ENCODE measurements at regions not wholly inside any gene's neighbourhood (a gene's known extent, or its start where the extent isn't known, plus 50 kb on each side); places are given as distances from the start of the nearest gene placed in this dataset.
"Not testable (repeated sequence)": the region's sequence is repeated elsewhere in the genome, so short reads cannot be mapped to it uniquely, and the experiment has no call there.

GRCh38 chr6:56814308-56814707, 140.6 kb upstream of the BEND6 start:
- Histone ChIP-seq H3K27me3 (ENCODE audit: control insufficient read depth in 2 of 2, insufficient read depth in 2 of 2, low read length in 2 of 2) (no peaks in the 10 kb centered on the region), H3K36me3 (ENCODE audit: control insufficient read depth in 2 of 2, insufficient read depth in 2 of 2, low read length in 2 of 2) (no peaks in the 10 kb centered on the region), H3K4me1 (ENCODE audit: control insufficient read depth in 2 of 2, insufficient read depth in 2 of 2, low read length in 2 of 2) (no peaks in the 10 kb centered on the region), H3K4me3 (ENCODE audit: low read length in 2 of 2) (no peak overlapping the region), H3K27ac (ENCODE audit: low read depth in 2 of 2, low read length in 2 of 2) (no peak overlapping the region), H3K9me3 (ENCODE audit: control insufficient read depth in 2 of 2, low read length in 2 of 2) (no peaks in the 10 kb centered on the region), H3K9ac (ENCODE audit: low read depth in 1 of 2, low read length in 2 of 2) (no peak overlapping the region)

DNA sequence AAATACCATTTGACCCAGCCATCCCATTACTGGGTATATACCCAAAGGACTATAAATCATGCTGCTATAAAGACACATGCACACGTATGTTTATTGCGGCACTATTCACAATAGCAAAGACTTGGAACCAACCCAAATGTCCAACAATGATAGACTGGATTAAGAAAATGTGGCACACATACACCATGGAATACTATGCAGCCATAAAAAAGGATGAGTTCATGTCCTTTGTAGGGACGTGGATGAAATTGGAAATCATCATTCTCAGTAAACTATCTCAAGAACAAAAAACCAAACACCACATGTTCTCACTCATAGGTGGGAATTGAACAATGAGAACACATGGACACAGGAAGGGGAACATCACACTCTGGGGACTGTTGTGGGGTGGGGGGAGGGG, 142.1 kb upstream of the BEND6 start:
- H3K9me3 ChIP-seq (ENCODE audit: control insufficient read depth in 2 of 2, low read length in 2 of 2); H3K27me3 ChIP-seq (ENCODE audit: control insufficient read depth in 2 of 2, insufficient read depth in 2 of 2, low read length in 2 of 2); H3K4me1 ChIP-seq (ENCODE audit: control insufficient read depth in 2 of 2, insufficient read depth in 2 of 2, low read length in 2 of 2); H3K36me3 ChIP-seq (ENCODE audit: control insufficient read depth in 2 of 2, insufficient read depth in 2 of 2, low read length in 2 of 2); H3K27ac ChIP-seq (ENCODE audit: low read depth in 2 of 2, low read length in 2 of 2); H3K9ac ChIP-seq (ENCODE audit: low read depth in 1 of 2, low read length in 2 of 2); H3K4me3 ChIP-seq (ENCODE audit: low read length in 2 of 2): not testable (repeated sequence)

DNA sequence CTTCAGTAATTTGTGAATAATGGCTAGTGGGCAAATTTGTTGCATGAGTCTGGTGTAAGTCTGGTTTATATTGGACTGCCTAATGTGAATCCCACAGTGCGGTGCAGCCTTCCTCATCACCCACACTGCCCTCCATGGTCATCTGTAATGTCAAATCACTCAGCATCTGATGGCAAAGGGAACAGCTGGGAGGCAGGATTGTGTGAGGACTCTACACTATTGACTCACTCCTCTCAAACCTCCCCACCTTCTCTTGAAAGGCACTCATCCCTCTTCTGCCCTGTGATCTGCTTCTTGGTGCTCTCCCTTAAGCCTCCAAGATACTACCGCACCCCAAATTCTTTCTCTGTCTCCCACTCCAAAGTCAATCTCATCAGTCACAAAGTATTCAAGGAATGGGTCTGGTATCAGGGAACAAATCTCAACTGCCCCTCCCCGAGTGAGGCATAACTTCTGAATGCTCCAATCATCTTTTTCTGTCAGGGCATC, 146.0 kb upstream of the BEND6 start:
- Histone ChIP-seq H3K36me3 (ENCODE audit: control insufficient read depth in 2 of 2, insufficient read depth in 2 of 2, low read length in 2 of 2) (no peaks in the 10 kb centered on the region), H3K27me3 (ENCODE audit: control insufficient read depth in 2 of 2, insufficient read depth in 2 of 2, low read length in 2 of 2) (no peaks in the 10 kb centered on the region), H3K4me3 (ENCODE audit: low read length in 2 of 2) (no peak overlapping the region), H3K9me3 (ENCODE audit: control insufficient read depth in 2 of 2, low read length in 2 of 2) (no peaks in the 10 kb centered on the region), H3K27ac (ENCODE audit: low read depth in 2 of 2, low read length in 2 of 2) (no peak overlapping the region), H3K4me1 (ENCODE audit: control insufficient read depth in 2 of 2, insufficient read depth in 2 of 2, low read length in 2 of 2) (no peaks in the 10 kb centered on the region), H3K9ac (ENCODE audit: low read depth in 1 of 2, low read length in 2 of 2) (no peak overlapping the region)

- Histone ChIP-seq H3K9me3 (ENCODE audit: control insufficient read depth in 2 of 2, low read length in 2 of 2) (no peaks in the 10 kb centered on the region), H3K27ac (ENCODE audit: low read depth in 2 of 2, low read length in 2 of 2) (no peak overlapping the region), H3K9ac (ENCODE audit: low read depth in 1 of 2, low read length in 2 of 2) (no peak overlapping the region), H3K4me3 (ENCODE audit: low read length in 2 of 2) (no peak overlapping the region), H3K36me3 (ENCODE audit: control insufficient read depth in 2 of 2, insufficient read depth in 2 of 2, low read length in 2 of 2) (no peaks in the 10 kb centered on the region), H3K27me3 (ENCODE audit: control insufficient read depth in 2 of 2, insufficient read depth in 2 of 2, low read length in 2 of 2) (no peaks in the 10 kb centered on the region), H3K4me1 (ENCODE audit: control insufficient read depth in 2 of 2, insufficient read depth in 2 of 2, low read length in 2 of 2) (no peaks in the 10 kb centered on the region)
Measured at GRCh38 chr6:56807989-56808337, 146.9 kb upstream of the BEND6 start.

DNA sequence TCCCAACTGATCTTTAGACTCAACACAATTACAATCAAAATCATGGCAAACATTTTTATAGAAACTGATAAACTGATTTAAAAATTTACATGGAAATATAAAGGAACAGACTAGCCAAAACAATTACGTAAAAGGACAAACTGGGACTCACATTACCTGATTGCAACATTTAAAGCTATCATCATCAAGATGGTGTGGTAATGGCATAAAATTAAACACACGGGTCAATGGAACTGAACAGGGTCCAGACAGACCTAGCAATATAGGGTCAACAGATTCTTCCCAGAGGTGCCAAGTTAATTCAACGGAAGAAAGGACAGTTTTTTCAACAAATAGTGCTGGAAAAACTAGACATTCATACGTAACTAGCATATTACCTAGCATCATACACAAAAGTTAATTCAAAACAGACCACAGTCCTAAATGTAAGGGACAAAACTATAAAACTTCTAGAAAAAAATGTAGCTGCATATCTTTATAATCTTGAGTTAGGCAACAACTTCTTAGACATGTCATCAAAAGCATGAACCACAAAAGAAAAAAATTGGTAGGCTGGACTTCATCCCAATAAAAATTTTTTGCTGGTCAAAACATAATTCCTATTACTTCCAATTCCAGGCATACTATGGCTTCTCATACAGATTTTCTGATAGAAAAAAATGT, 147.4 kb upstream of the BEND6 start:
- Histone ChIP-seq H3K36me3 (ENCODE audit: control insufficient read depth in 2 of 2, insufficient read depth in 2 of 2, low read length in 2 of 2) (no peaks in the 10 kb centered on the region), H3K27ac (ENCODE audit: low read depth in 2 of 2, low read length in 2 of 2) (no peak overlapping the region), H3K27me3 (ENCODE audit: control insufficient read depth in 2 of 2, insufficient read depth in 2 of 2, low read length in 2 of 2) (no peaks in the 10 kb centered on the region), H3K4me3 (ENCODE audit: low read length in 2 of 2) (no peak overlapping the region), H3K9ac (ENCODE audit: low read depth in 1 of 2, low read length in 2 of 2) (no peak overlapping the region), H3K4me1 (ENCODE audit: control insufficient read depth in 2 of 2, insufficient read depth in 2 of 2, low read length in 2 of 2) (no peaks in the 10 kb centered on the region), H3K9me3 (ENCODE audit: control insufficient read depth in 2 of 2, low read length in 2 of 2) (no peaks in the 10 kb centered on the region)

GRCh38 chr6:56806368-56806767, 148.5 kb upstream of the BEND6 start:
- Histone ChIP-seq H3K4me3 (ENCODE audit: low read length in 2 of 2) (no peak overlapping the region), H3K9me3 (ENCODE audit: control insufficient read depth in 2 of 2, low read length in 2 of 2) (no peaks in the 10 kb centered on the region), H3K27ac (ENCODE audit: low read depth in 2 of 2, low read length in 2 of 2) (no peak overlapping the region), H3K4me1 (ENCODE audit: control insufficient read depth in 2 of 2, insufficient read depth in 2 of 2, low read length in 2 of 2) (no peaks in the 10 kb centered on the region), H3K27me3 (ENCODE audit: control insufficient read depth in 2 of 2, insufficient read depth in 2 of 2, low read length in 2 of 2) (no peaks in the 10 kb centered on the region), H3K9ac (ENCODE audit: low read depth in 1 of 2, low read length in 2 of 2) (no peak overlapping the region), H3K36me3 (ENCODE audit: control insufficient read depth in 2 of 2, insufficient read depth in 2 of 2, low read length in 2 of 2) (no peaks in the 10 kb centered on the region)

- Histone ChIP-seq H3K9ac (ENCODE audit: low read depth in 1 of 2, low read length in 2 of 2) (no peak overlapping the region), H3K27ac (ENCODE audit: low read depth in 2 of 2, low read length in 2 of 2) (no peak overlapping the region), H3K4me3 (ENCODE audit: low read length in 2 of 2) (no peak overlapping the region)
Measured at GRCh38 chr6:56804996-56805395, 149.9 kb upstream of the BEND6 start.

GRCh38 chr6:56803594-56803993, 151.3 kb upstream of the BEND6 start:
- Histone ChIP-seq H3K4me3 (ENCODE audit: low read length in 2 of 2) (no peak overlapping the region), H3K9me3 (ENCODE audit: control insufficient read depth in 2 of 2, low read length in 2 of 2) (no peaks in the 10 kb centered on the region), H3K27ac (ENCODE audit: low read depth in 2 of 2, low read length in 2 of 2) (no peak overlapping the region), H3K36me3 (ENCODE audit: control insufficient read depth in 2 of 2, insufficient read depth in 2 of 2, low read length in 2 of 2) (no peaks in the 10 kb centered on the region), H3K4me1 (ENCODE audit: control insufficient read depth in 2 of 2, insufficient read depth in 2 of 2, low read length in 2 of 2) (no peaks in the 10 kb centered on the region), H3K27me3 (ENCODE audit: control insufficient read depth in 2 of 2, insufficient read depth in 2 of 2, low read length in 2 of 2) (no peaks in the 10 kb centered on the region), H3K9ac (ENCODE audit: low read depth in 1 of 2, low read length in 2 of 2) (no peak overlapping the region)

More at GRCh38 chr6:56804996-56805395, 149.9 kb upstream of the BEND6 start:
- Histone ChIP-seq H3K27me3 (ENCODE audit: control insufficient read depth in 2 of 2, insufficient read depth in 2 of 2, low read length in 2 of 2) (no peaks in the 10 kb centered on the region), H3K4me1 (ENCODE audit: control insufficient read depth in 2 of 2, insufficient read depth in 2 of 2, low read length in 2 of 2) (no peaks in the 10 kb centered on the region), H3K9me3 (ENCODE audit: control insufficient read depth in 2 of 2, low read length in 2 of 2) (no peaks in the 10 kb centered on the region), H3K36me3 (ENCODE audit: control insufficient read depth in 2 of 2, insufficient read depth in 2 of 2, low read length in 2 of 2) (no peaks in the 10 kb centered on the region)

- H3K9ac ChIP-seq (ENCODE audit: low read depth in 1 of 2, low read length in 2 of 2): no peak overlapping the region
- no peaks in the 10 kb centered on the region for H3K9me3 ChIP-seq (ENCODE audit: control insufficient read depth in 2 of 2, low read length in 2 of 2)
- H3K36me3 ChIP-seq (ENCODE audit: control insufficient read depth in 2 of 2, insufficient read depth in 2 of 2, low read length in 2 of 2): no peaks in the 10 kb centered on the region
- no peak overlapping the region for H3K4me3 ChIP-seq (ENCODE audit: low read length in 2 of 2)
- no peaks in the 10 kb centered on the region for H3K4me1 ChIP-seq (ENCODE audit: control insufficient read depth in 2 of 2, insufficient read depth in 2 of 2, low read length in 2 of 2)
- H3K27ac ChIP-seq (ENCODE audit: low read depth in 2 of 2, low read length in 2 of 2): no peak overlapping the region
- no peaks in the 10 kb centered on the region for H3K27me3 ChIP-seq (ENCODE audit: control insufficient read depth in 2 of 2, insufficient read depth in 2 of 2, low read length in 2 of 2)
Measured at GRCh38 chr6:56802584-56802983, 152.3 kb upstream of the BEND6 start.

GRCh38 chr6:56799989-56800388, 154.9 kb upstream of the BEND6 start:
- Histone ChIP-seq H3K9ac (ENCODE audit: low read depth in 1 of 2, low read length in 2 of 2) (no peak overlapping the region), H3K36me3 (ENCODE audit: control insufficient read depth in 2 of 2, insufficient read depth in 2 of 2, low read length in 2 of 2) (no peaks in the 10 kb centered on the region), H3K27ac (ENCODE audit: low read depth in 2 of 2, low read length in 2 of 2) (no peak overlapping the region), H3K4me3 (ENCODE audit: low read length in 2 of 2) (no peak overlapping the region), H3K4me1 (ENCODE audit: control insufficient read depth in 2 of 2, insufficient read depth in 2 of 2, low read length in 2 of 2) (peaks cover 0 to 3% of the 10 kb centered on the region in 2 donors), H3K9me3 (ENCODE audit: control insufficient read depth in 2 of 2, low read length in 2 of 2) (no peaks in the 10 kb centered on the region), H3K27me3 (ENCODE audit: control insufficient read depth in 2 of 2, insufficient read depth in 2 of 2, low read length in 2 of 2) (no peaks in the 10 kb centered on the region)

- Histone ChIP-seq H3K9me3 (ENCODE audit: control insufficient read depth in 2 of 2, low read length in 2 of 2) (no peaks in the 10 kb centered on the region), H3K4me1 (ENCODE audit: control insufficient read depth in 2 of 2, insufficient read depth in 2 of 2, low read length in 2 of 2) (peaks cover 0 to 3% of the 10 kb centered on the region in 2 donors), H3K27ac (ENCODE audit: low read depth in 2 of 2, low read length in 2 of 2) (no peak overlapping the region), H3K36me3 (ENCODE audit: control insufficient read depth in 2 of 2, insufficient read depth in 2 of 2, low read length in 2 of 2) (no peaks in the 10 kb centered on the region), H3K9ac (ENCODE audit: low read depth in 1 of 2, low read length in 2 of 2) (no peak overlapping the region), H3K27me3 (ENCODE audit: control insufficient read depth in 2 of 2, insufficient read depth in 2 of 2, low read length in 2 of 2) (no peaks in the 10 kb centered on the region), H3K4me3 (ENCODE audit: low read length in 2 of 2) (no peak overlapping the region)
Measured at GRCh38 chr6:56798163-56798562, 155.5 kb upstream of the DST start.
